ENCODE measurements at regions not wholly inside any gene's neighbourhood (a gene's known extent, or its start where the extent isn't known, plus 50 kb on each side); places are given as distances from the start of the nearest gene placed in this dataset.

DNA sequence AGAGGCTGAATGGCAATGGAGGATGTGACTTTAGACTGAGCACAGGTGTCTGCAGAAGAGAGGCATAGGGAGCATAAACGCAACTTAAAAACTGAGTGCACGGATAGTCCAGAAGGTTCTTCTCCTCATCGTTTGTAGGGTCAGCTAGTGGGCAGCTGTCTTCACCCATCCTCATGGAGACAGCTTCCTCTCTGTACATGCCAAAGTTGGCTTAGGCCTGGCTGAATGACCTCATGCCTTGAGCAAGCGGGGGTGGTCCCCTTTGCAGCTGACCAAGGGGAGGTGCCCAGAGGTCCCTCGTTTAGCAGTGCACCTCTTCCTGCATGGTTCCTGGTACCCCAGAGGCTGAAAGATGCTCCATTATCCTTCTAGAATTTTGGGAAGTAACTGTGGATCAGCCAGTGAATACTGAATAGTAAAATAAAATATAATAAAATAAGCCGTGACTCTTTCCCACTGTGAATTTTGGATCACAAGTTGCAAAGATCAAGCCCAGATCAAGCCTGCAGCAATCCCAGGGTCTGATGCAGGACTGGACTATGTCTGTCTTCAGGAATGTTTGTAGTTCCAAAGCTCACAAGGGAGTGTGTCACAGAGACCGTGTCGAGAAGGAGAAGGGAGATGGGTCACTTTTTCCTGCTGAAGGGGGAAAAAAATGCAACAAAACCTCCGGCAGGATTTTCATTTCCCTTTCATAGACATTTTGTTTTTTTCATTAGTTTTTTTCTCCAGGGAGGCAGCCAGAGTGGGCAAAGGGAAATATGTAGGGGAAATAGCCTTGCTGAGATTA lies 295.3 kb upstream of the MKI67 start:
- TF ChIP-seq, protein P1, sequence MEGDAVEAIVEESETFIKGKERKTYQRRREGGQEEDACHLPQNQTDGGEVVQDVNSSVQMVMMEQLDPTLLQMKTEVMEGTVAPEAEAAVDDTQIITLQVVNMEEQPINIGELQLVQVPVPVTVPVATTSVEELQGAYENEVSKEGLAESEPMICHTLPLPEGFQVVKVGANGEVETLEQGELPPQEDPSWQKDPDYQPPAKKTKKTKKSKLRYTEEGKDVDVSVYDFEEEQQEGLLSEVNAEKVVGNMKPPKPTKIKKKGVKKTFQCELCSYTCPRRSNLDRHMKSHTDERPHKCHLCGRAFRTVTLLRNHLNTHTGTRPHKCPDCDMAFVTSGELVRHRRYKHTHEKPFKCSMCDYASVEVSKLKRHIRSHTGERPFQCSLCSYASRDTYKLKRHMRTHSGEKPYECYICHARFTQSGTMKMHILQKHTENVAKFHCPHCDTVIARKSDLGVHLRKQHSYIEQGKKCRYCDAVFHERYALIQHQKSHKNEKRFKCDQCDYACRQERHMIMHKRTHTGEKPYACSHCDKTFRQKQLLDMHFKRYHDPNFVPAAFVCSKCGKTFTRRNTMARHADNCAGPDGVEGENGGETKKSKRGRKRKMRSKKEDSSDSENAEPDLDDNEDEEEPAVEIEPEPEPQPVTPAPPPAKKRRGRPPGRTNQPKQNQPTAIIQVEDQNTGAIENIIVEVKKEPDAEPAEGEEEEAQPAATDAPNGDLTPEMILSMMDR (IDR thresholded peaks at IDR 0.05; ENCODE audit: low read length), result no peak
- no peak for TF ChIP-seq EZH2 (IDR thresholded peaks at IDR 0.05; ENCODE audit: borderline replicate concordance, low read length)
